GM23338 (cell line): ENCODE measurements at regions not wholly inside any gene's neighbourhood (a gene's known extent, or its start where the extent isn't known, plus 50 kb on each side); places are given as distances from the start of the nearest gene placed in this dataset.

Experiments
- ATAC-seq: fragments of 200-7000 bp; cut with Tn5 transposase; 3 replicates; pipeline ENCODE4 v1.9.1; 2020
- DNase-seq: peaks from one replicate; pipeline ENCODE4 v3.0.0-alpha.2; 2015; ENCODE audit warnings: low spot score
- H2AFZ ChIP-seq: fragments of 200-600 bp; sonication (generic); 2 replicates; pipeline ENCODE4 v1.8.0; 2016; ENCODE audit warnings: antibody characterized with exemption, mild to moderate bottlenecking, moderate library complexity
- H3F3A ChIP-seq: fragments of 200-600 bp; sonication (generic); replicated peaks from 2 replicates; pipeline ENCODE4 v1.8.0; 2017; ENCODE audit warnings: antibody characterized with exemption, mixed run types, low read depth
- H3K27ac ChIP-seq: fragments of 200-600 bp; sonication (generic); 2 replicates; pipeline ENCODE4 v1.6.1; 2016; ENCODE audit warnings: low read depth
- H3K27me3 ChIP-seq: fragments of 200-600 bp; sonication (generic); 2 replicates; pipeline ENCODE4 v1.8.0; 2016; ENCODE audit warnings: mild to moderate bottlenecking, mixed run types, moderate library complexity; ENCODE audit not compliant: insufficient read depth
- H3K36me3 ChIP-seq: fragments of 200-600 bp; sonication (generic); 2 replicates; pipeline ENCODE4 v1.8.0; 2016; ENCODE audit warnings: mild to moderate bottlenecking; ENCODE audit not compliant: insufficient read depth
- H3K4me1 ChIP-seq: fragments of 200-600 bp; sonication (generic); 2 replicates; pipeline ENCODE4 v1.8.0; 2016; ENCODE audit warnings: mild to moderate bottlenecking, moderate library complexity; ENCODE audit not compliant: insufficient read depth
- H3K4me2 ChIP-seq: fragments of 200-600 bp; sonication (generic); 2 replicates; pipeline ENCODE4 v1.7.1; 2017; ENCODE audit warnings: mixed run types
- H3K4me3 ChIP-seq: fragments of 200-600 bp; sonication (generic); 2 replicates; pipeline ENCODE4 v1.6.1; 2016; ENCODE audit warnings: mixed run types
- H3K79me2 ChIP-seq: fragments of 200-600 bp; sonication (generic); replicated peaks from 2 replicates; pipeline ENCODE4 v1.8.0; 2017; ENCODE audit warnings: mild to moderate bottlenecking; ENCODE audit not compliant: insufficient read depth
- H3K9me2 ChIP-seq: fragments of 200-600 bp; sonication (generic); 2 replicates; pipeline ENCODE4 v1.8.0; 2017; ENCODE audit not compliant: insufficient read depth
- H4K20me1 ChIP-seq: fragments of 200-600 bp; sonication (generic); replicated peaks from 2 replicates; pipeline ENCODE4 v1.8.0; 2017; ENCODE audit warnings: mild to moderate bottlenecking; ENCODE audit not compliant: insufficient read depth
- H3K27ac Mint-ChIP-seq: 2 replicates; pipeline ENCODE4 v1.8.0; 2020; ENCODE audit warnings: inconsistent platforms, mild to moderate bottlenecking, moderate library complexity, mixed read lengths
- H3K27me3 Mint-ChIP-seq: 3 replicates; pipeline ENCODE4 v1.8.0; 2022; ENCODE audit warnings: low read depth, mild to moderate bottlenecking, moderate library complexity, mixed read lengths, inconsistent platforms; ENCODE audit not compliant: insufficient read depth, poor library complexity
- H3K36me3 Mint-ChIP-seq: 3 replicates; pipeline ENCODE4 v1.8.0; 2021; ENCODE audit warnings: low read depth, mild to moderate bottlenecking, inconsistent platforms, moderate library complexity, mixed read lengths
- H3K4me1 Mint-ChIP-seq: 3 replicates; pipeline ENCODE4 v1.8.0; 2020; ENCODE audit warnings: mild to moderate bottlenecking, inconsistent platforms, mixed read lengths
- H3K4me3 Mint-ChIP-seq: 3 replicates; pipeline ENCODE4 v1.8.0; 2021; ENCODE audit warnings: moderate library complexity, mild to moderate bottlenecking, inconsistent platforms, mixed read lengths
- H3K9me3 Mint-ChIP-seq: 3 replicates; pipeline ENCODE4 v1.8.0; 2020; ENCODE audit warnings: moderate library complexity, mild to moderate bottlenecking, inconsistent platforms, mixed read lengths
- CREB1 ChIP-seq: fragments of 250-450 bp; sonication (Bioruptor Pico); IDR thresholded peaks from 2 replicates; pipeline ENCODE4 v1.5.0; 2020; ENCODE audit warnings: low read depth, mild to moderate bottlenecking, moderate library complexity
- CTCF ChIP-seq, 2 experiments: fragments of 200-600 bp in 1 of 2; sonication (generic) in 1 of 2; conservative IDR thresholded peaks; 2 replicates each; pipeline versions ENCODE4 v1.5.1 to v1.6.1; 2016 to 2017; ENCODE audit warnings: antibody characterized with exemption in 2 of 2, low read depth in 2 of 2, mild to moderate bottlenecking in 2 of 2, moderate library complexity in 1 of 2
- EZH2 ChIP-seq: fragments of 200-600 bp; sonication (generic); IDR thresholded peaks from one replicate; pipeline ENCODE4 v1.8.0; 2017; ENCODE audit warnings: antibody characterized with exemption, mild to moderate bottlenecking, low read depth; ENCODE audit not compliant: unreplicated experiment
- EZH2phosphoT487 ChIP-seq: fragments of 200-600 bp; sonication (generic); IDR thresholded peaks from one replicate; pipeline ENCODE4 v1.8.1; 2018; ENCODE audit warnings: antibody characterized with exemption; ENCODE audit not compliant: unreplicated experiment
- JUNB ChIP-seq: IDR thresholded peaks from one replicate; pipeline ENCODE4 v1.6.1; 2016; ENCODE audit warnings: antibody characterized with exemption; ENCODE audit not compliant: unreplicated experiment
- NANOG ChIP-seq: IDR thresholded peaks from 2 replicates; pipeline ENCODE4 v1.6.1; 2016; ENCODE audit warnings: antibody characterized with exemption, borderline replicate concordance
- POLR2AphosphoS5 ChIP-seq: IDR thresholded peaks from 2 replicates; pipeline ENCODE4 v1.6.1; 2016; ENCODE audit warnings: antibody characterized with exemption, low read depth
- REST ChIP-seq: IDR thresholded peaks from one replicate; pipeline ENCODE4 v1.6.1; 2018; ENCODE audit warnings: antibody characterized with exemption; ENCODE audit not compliant: unreplicated experiment
- STAT1 ChIP-seq: IDR thresholded peaks from one replicate; pipeline ENCODE4 v1.6.1; 2016; ENCODE audit warnings: antibody characterized with exemption; ENCODE audit not compliant: unreplicated experiment
- ZNF114 ChIP-seq: fragments of 250-450 bp; sonication (Bioruptor Pico); IDR thresholded peaks from 2 replicates; pipeline ENCODE4 v1.5.0; 2020; ENCODE audit warnings: mild to moderate bottlenecking, moderate library complexity
- ZNF331 ChIP-seq: fragments of 250-450 bp; sonication (Bioruptor Pico); IDR thresholded peaks from 2 replicates; pipeline ENCODE4 v1.5.0; 2020; ENCODE audit warnings: low read depth, mild to moderate bottlenecking, moderate library complexity
- ZNF462 ChIP-seq: fragments of 250-450 bp; sonication (Bioruptor Pico); IDR thresholded peaks from 2 replicates; pipeline ENCODE4 v1.5.0; 2020; ENCODE audit warnings: mild to moderate bottlenecking, moderate library complexity
- TF ChIP-seq, protein P1 (sequence below): IDR thresholded peaks from 2 replicates; pipeline ENCODE4 v1.6.1; 2016; ENCODE audit warnings: antibody characterized with exemption

DNA sequence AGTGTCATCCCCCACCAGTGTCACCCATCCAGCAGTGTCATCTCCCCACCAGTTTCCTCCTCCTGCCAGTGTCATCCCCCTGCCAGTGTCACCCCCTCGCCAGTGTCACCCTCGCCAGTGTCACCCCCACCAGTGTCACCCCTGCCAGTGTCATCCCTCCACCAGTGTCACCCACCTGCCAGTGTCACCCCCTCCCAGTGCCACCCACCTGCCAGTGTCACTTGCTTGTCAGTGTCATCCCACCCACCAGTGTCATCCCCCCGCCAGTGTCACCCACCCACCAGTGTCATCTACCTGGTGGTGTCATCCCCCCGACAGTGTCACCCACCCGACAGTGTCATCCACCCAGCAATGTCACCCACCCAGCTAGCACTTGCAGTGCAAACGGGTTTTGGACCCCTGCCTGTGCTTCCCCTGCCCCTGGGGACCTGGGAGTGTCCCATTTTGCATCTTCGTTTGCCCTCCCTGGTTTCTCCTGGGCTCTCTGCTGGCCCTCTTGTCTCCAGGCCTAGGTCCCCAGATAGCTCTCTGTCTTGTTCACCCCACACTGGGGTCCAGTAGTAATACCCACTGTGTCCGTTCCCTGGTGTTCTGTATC, 99.8 kb upstream of the PRR20G start:
- no peaks in the 10 kb centered on the region for H4K20me1 ChIP-seq

More for the DNA sequence above, 99.8 kb upstream of the PRR20G start:
- ATAC-seq (no peak), DNase-seq (no peak)
- TF ChIP-seq EZH2phosphoT487, result no peak
- TF ChIP-seq POLR2AphosphoS5, result no peak
- no peak for TF ChIP-seq CREB1
- TF ChIP-seq EZH2, result no peak
- no peak for TF ChIP-seq CTCF (conservative IDR thresholded peaks at IDR 0.05; ENCODE audit: low read depth in 2 of 2)
- no peak for TF ChIP-seq STAT1
- TF ChIP-seq, protein P1, sequence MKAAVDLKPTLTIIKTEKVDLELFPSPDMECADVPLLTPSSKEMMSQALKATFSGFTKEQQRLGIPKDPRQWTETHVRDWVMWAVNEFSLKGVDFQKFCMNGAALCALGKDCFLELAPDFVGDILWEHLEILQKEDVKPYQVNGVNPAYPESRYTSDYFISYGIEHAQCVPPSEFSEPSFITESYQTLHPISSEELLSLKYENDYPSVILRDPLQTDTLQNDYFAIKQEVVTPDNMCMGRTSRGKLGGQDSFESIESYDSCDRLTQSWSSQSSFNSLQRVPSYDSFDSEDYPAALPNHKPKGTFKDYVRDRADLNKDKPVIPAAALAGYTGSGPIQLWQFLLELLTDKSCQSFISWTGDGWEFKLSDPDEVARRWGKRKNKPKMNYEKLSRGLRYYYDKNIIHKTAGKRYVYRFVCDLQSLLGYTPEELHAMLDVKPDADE, result no peak
- TF ChIP-seq NANOG, result no peak
- TF ChIP-seq JUNB, result no peak
- no peak for TF ChIP-seq REST
- no peak for TF ChIP-seq ZNF462
- no peak for TF ChIP-seq ZNF331 (CRISPR knock-in tag)
- TF ChIP-seq ZNF114 (CRISPR knock-in tag), result no peak
- no peaks in the 10 kb centered on the region for H3K9me2 ChIP-seq
- no peaks in the 10 kb centered on the region for H3K4me1 ChIP-seq
- H3K4me3 Mint-ChIP-seq, result no peak overlapping the region
- H3K27me3 Mint-ChIP-seq, result peaks cover 7% of the 10 kb centered on the region
- peaks cover 4% of the 10 kb centered on the region; the same call in 2 of the 3 replicates for H3K9me3 Mint-ChIP-seq
- H3K36me3 Mint-ChIP-seq, result no peaks in the 10 kb centered on the region; the same call in 1 of the 3 replicates
- no peaks in the 10 kb centered on the region for H3K79me2 ChIP-seq
- H3K4me2 ChIP-seq, result no peak overlapping the region
- H3K27me3 ChIP-seq, result no peaks in the 10 kb centered on the region
- H2AFZ ChIP-seq, result no peak overlapping the region
- H3K27ac ChIP-seq, result no peak overlapping the region
- no peak overlapping the region for H3K4me3 ChIP-seq
- peaks cover 3% of the 10 kb centered on the region; the same call in 1 of the 3 replicates for H3K4me1 Mint-ChIP-seq
- H3F3A ChIP-seq, result no peaks in the 10 kb centered on the region
- no peak overlapping the region for H3K27ac Mint-ChIP-seq
- no peaks in the 10 kb centered on the region for H3K36me3 ChIP-seq
